DMS53 (cell line): ENCODE measurements at regions not wholly inside any gene's neighbourhood (a gene's known extent, or its start where the extent isn't known, plus 50 kb on each side); places are given as distances from the start of the nearest gene placed in this dataset.
A peak's percentile ranks its signal among the peaks of the same experiment; 100 is the strongest.

Experiments used
- DNase-seq: peaks from one replicate; lab custom pipeline; 2025; lab: John Stamatoyannopoulos, UW

- no peak for DNase-seq
Observed at GRCh38 chr6:150651808-150652470, 52.3 kb downstream of the PLEKHG1 start.

- no peak for DNase-seq
Observed at GRCh38 chr6:150652848-150653613, 53.3 kb downstream of the PLEKHG1 start.

- no peak for DNase-seq
Observed at GRCh38 chr6:150654608-150655007, 54.9 kb downstream of the PLEKHG1 start.

GRCh38 chr6:150656156-150656555 lies 56.5 kb downstream of the PLEKHG1 start:
- DNase-seq: peak; percentile 1

GRCh38 chr6:150658421-150658820 lies 58.7 kb downstream of the PLEKHG1 start:
- DNase-seq: no peak

GRCh38 chr6:150659046-150659763 lies 59.5 kb downstream of the PLEKHG1 start:
- DNase-seq: no peak

GRCh38 chr6:150661216-150662007 lies 61.7 kb downstream of the PLEKHG1 start:
- DNase-seq: no peak

- DNase-seq: no peak
Observed at GRCh38 chr6:150662814-150663213, 63.1 kb downstream of the PLEKHG1 start.

- no peak for DNase-seq
Observed at GRCh38 chr6:150664091-150664490, 64.4 kb downstream of the PLEKHG1 start.

- no peak for DNase-seq
Observed at GRCh38 chr6:150666071-150666470, 66.4 kb downstream of the PLEKHG1 start.

- no peak for DNase-seq
Observed at GRCh38 chr6:150667359-150667758, 67.7 kb downstream of the PLEKHG1 start.

- peak; percentile 90 for DNase-seq
Observed at GRCh38 chr6:150667977-150668716, 68.5 kb downstream of the PLEKHG1 start.

GRCh38 chr6:150668900-150669302 lies 69.2 kb downstream of the PLEKHG1 start:
- peak; percentile 16 for DNase-seq

GRCh38 chr6:150670311-150670710 lies 70.6 kb downstream of the PLEKHG1 start:
- no peak for DNase-seq

GRCh38 chr6:150672800-150673199 lies 73.1 kb downstream of the PLEKHG1 start:
- peak; percentile 44 for DNase-seq

- DNase-seq: no peak
Observed at GRCh38 chr6:150673720-150674346, 74.1 kb downstream of the PLEKHG1 start.

GRCh38 chr6:150676344-150676743 lies 76.7 kb downstream of the PLEKHG1 start:
- no peak for DNase-seq

- no peak for DNase-seq
Observed at GRCh38 chr6:150676772-150677171, 77.1 kb downstream of the PLEKHG1 start.

- no peak for DNase-seq
Observed at GRCh38 chr6:150680510-150680909, 80.8 kb downstream of the PLEKHG1 start.

GRCh38 chr6:150681578-150682395 lies 82.1 kb downstream of the PLEKHG1 start:
- no peak for DNase-seq
